OCI-LY3 (cell line): ENCODE measurements at regions not wholly inside any gene's neighbourhood (a gene's known extent, or its start where the extent isn't known, plus 50 kb on each side); places are given as distances from the start of the nearest gene placed in this dataset.

ENCODE experiments used
- H2AFZ ChIP-seq: fragments of 200-600, 300-600 bp; shearing (Covaris generic); 2 replicates; pipeline ENCODE4 v1.6.0; 2014; ENCODE audit warnings: antibody characterized with exemption, low read depth, low read length
- H3K27ac ChIP-seq: fragments of 200-600, 300-600 bp; sonication (generic); 2 replicates; pipeline ENCODE4 v1.5.1; 2014; ENCODE audit warnings: mild to moderate bottlenecking, low read length, moderate library complexity, mixed read lengths
- H3K27me3 ChIP-seq: fragments of 200-600, 300-600 bp; sonication (generic); 2 replicates; pipeline ENCODE4 v1.6.1; 2014; ENCODE audit warnings: low read depth, low read length, mixed read lengths
- H3K36me3 ChIP-seq: fragments of 200-600, 300-600 bp; sonication (generic); replicated peaks from 2 replicates; pipeline ENCODE3; 2014; ENCODE audit warnings: low read depth, low read length, mixed read lengths
- H3K4me1 ChIP-seq: fragments of 300-600, 200-600 bp; sonication (generic); 2 replicates; pipeline ENCODE4 v1.6.1; 2014; ENCODE audit warnings: low read length, mixed read lengths
- H3K4me2 ChIP-seq: fragments of 200-600, 300-600 bp; sonication (generic); 2 replicates; pipeline ENCODE4 v1.6.1; 2014; ENCODE audit warnings: low read length, mixed read lengths
- H3K4me3 ChIP-seq: fragments of 300-600, 200-600 bp; sonication (generic); 2 replicates; pipeline ENCODE4 v1.5.1; 2014; ENCODE audit warnings: antibody characterized with exemption, mild to moderate bottlenecking, low read length, moderate library complexity
- H3K79me2 ChIP-seq: fragments of 300-600, 200-600 bp; shearing (Covaris generic); 2 replicates; pipeline ENCODE4 v1.6.1; 2014; ENCODE audit warnings: mild to moderate bottlenecking, low read length, mixed read lengths
- H3K9ac ChIP-seq: fragments of 300-600, 200-600 bp; shearing (Covaris generic); 2 replicates; pipeline ENCODE4 v1.6.0; 2014; ENCODE audit warnings: mild to moderate bottlenecking, low read length, moderate library complexity
- H3K9me3 ChIP-seq: fragments of 200-600, 300-600 bp; shearing (Covaris generic); 2 replicates; pipeline ENCODE4 v1.6.1; 2014; ENCODE audit warnings: low read length, mixed read lengths; ENCODE audit not compliant: insufficient read depth
- H4K20me1 ChIP-seq: fragments of 200-600, 300-600 bp; sonication (generic); 2 replicates; pipeline ENCODE4 v1.6.1; 2016; ENCODE audit warnings: low read length, mixed read lengths; ENCODE audit not compliant: insufficient read depth
- CTCF ChIP-seq: fragments of 200-600, 300-600 bp; sonication (generic); IDR thresholded peaks from 2 replicates; pipeline ENCODE4 v1.5.1; 2014; ENCODE audit warnings: antibody characterized with exemption, low read length, low read depth
- EZH2phosphoT487 ChIP-seq: fragments of 200-600 bp; shearing (Covaris generic); IDR thresholded peaks from 2 replicates; pipeline ENCODE4 v1.6.1; 2018; ENCODE audit warnings: antibody characterized with exemption, mixed run types, low read depth

- no peak overlapping the region for H3K4me2 ChIP-seq
- H2AFZ ChIP-seq, result no peak overlapping the region
- H3K9ac ChIP-seq, result no peak overlapping the region
- no peaks in the 10 kb centered on the region for H3K9me3 ChIP-seq
- no peaks in the 10 kb centered on the region for H4K20me1 ChIP-seq
- no peaks in the 10 kb centered on the region; the same call in 1 of the 2 replicates for H3K27me3 ChIP-seq
- H3K4me1 ChIP-seq, result peaks cover 13% of the 10 kb centered on the region
- H3K27ac ChIP-seq, result no peak overlapping the region
- no peaks in the 10 kb centered on the region for H3K36me3 ChIP-seq
- H3K4me3 ChIP-seq, result no peak overlapping the region
- TF ChIP-seq EZH2phosphoT487 (no peak), CTCF (no peak)
- H3K79me2 ChIP-seq, result no peaks in the 10 kb centered on the region
Observed at GRCh38 chr9:94017939-94018531, 62.9 kb upstream of the BARX1 start.

GRCh38 chr9:94016744-94017143 is 61.6 kb upstream of the BARX1 start:
- Histone ChIP-seq H4K20me1 (no peaks in the 10 kb centered on the region), H3K9me3 (no peaks in the 10 kb centered on the region), H3K4me3 (no peak overlapping the region), H3K9ac (no peak overlapping the region), H3K27me3 (no peaks in the 10 kb centered on the region; the same call in 1 of the 2 replicates), H3K79me2 (no peaks in the 10 kb centered on the region), H3K27ac (no peak overlapping the region), H3K4me2 (no peak overlapping the region), H3K4me1 (peaks cover 13% of the 10 kb centered on the region), H2AFZ (no peak overlapping the region), H3K36me3 (no peaks in the 10 kb centered on the region)
- no peak for TF ChIP-seq EZH2phosphoT487
- no peak for TF ChIP-seq CTCF

- Histone ChIP-seq H3K4me1 (peaks cover 13% of the 10 kb centered on the region), H3K9ac (no peak overlapping the region), H3K4me2 (peak overlapping the region; percentile 50), H3K79me2 (no peaks in the 10 kb centered on the region), H4K20me1 (no peaks in the 10 kb centered on the region), H2AFZ (no peak overlapping the region), H3K27me3 (no peaks in the 10 kb centered on the region; the same call in 1 of the 2 replicates), H3K27ac (no peak overlapping the region), H3K9me3 (no peaks in the 10 kb centered on the region), H3K36me3 (no peaks in the 10 kb centered on the region), H3K4me3 (no peak overlapping the region)
- TF ChIP-seq EZH2phosphoT487 (no peak), CTCF (no peak)
Observed at GRCh38 chr9:94014920-94015319, 59.8 kb upstream of the BARX1 start.

- H2AFZ ChIP-seq, result no peak overlapping the region
Observed at GRCh38 chr9:94014066-94014654, 59.0 kb upstream of the BARX1 start.

More at GRCh38 chr9:94014066-94014654, 59.0 kb upstream of the BARX1 start:
- Histone ChIP-seq H3K79me2 (no peaks in the 10 kb centered on the region), H3K36me3 (no peaks in the 10 kb centered on the region), H3K27me3 (no peaks in the 10 kb centered on the region), H3K4me2 (peak overlapping the region; percentile 50; the same call in 1 of the 2 replicates), H3K9ac (no peak overlapping the region), H3K4me3 (no peak overlapping the region), H4K20me1 (no peaks in the 10 kb centered on the region), H3K27ac (no peak overlapping the region), H3K9me3 (no peaks in the 10 kb centered on the region), H3K4me1 (peaks cover 13% of the 10 kb centered on the region)
- TF ChIP-seq EZH2phosphoT487 (no peak), CTCF (peak; percentile 70)
